ENCODE measurements at regions not wholly inside any gene's neighbourhood (a gene's known extent, or its start where the extent isn't known, plus 50 kb on each side); places are given as distances from the start of the nearest gene placed in this dataset.

GRCh38 chr14:83255727-83256090, 1722.1 kb upstream of the SEL1L start:
- Mint-ChIP-seq H3K36me3 (ENCODE audit: low read depth) (no peaks in the 10 kb centered on the region), H3K27ac (no peak overlapping the region), H3K9me3 (peaks cover 8% of the 10 kb centered on the region), H3K4me1 (ENCODE audit: low read depth) (no peaks in the 10 kb centered on the region), H3K4me3 (no peak overlapping the region), H3K27me3 (no peaks in the 10 kb centered on the region)
- TF ChIP-seq, protein P1, sequence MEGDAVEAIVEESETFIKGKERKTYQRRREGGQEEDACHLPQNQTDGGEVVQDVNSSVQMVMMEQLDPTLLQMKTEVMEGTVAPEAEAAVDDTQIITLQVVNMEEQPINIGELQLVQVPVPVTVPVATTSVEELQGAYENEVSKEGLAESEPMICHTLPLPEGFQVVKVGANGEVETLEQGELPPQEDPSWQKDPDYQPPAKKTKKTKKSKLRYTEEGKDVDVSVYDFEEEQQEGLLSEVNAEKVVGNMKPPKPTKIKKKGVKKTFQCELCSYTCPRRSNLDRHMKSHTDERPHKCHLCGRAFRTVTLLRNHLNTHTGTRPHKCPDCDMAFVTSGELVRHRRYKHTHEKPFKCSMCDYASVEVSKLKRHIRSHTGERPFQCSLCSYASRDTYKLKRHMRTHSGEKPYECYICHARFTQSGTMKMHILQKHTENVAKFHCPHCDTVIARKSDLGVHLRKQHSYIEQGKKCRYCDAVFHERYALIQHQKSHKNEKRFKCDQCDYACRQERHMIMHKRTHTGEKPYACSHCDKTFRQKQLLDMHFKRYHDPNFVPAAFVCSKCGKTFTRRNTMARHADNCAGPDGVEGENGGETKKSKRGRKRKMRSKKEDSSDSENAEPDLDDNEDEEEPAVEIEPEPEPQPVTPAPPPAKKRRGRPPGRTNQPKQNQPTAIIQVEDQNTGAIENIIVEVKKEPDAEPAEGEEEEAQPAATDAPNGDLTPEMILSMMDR (IDR thresholded peaks at IDR 0.05), result no peak
- Histone ChIP-seq H3K9me3 (ENCODE audit: control insufficient read depth in 1 of 2, insufficient read depth in 1 of 2, low read length in 2 of 2) (peaks cover 0 to 4% of the 10 kb centered on the region in 2 experiments), H3K4me3 (ENCODE audit: low read length) (no peak overlapping the region), H3K27ac (ENCODE audit: low read depth in 1 of 2, low read length in 2 of 2) (no peak overlapping the region), H3K27me3 (ENCODE audit: control insufficient read depth in 1 of 2, insufficient read depth in 2 of 2, low read length in 2 of 2) (no peaks in the 10 kb centered on the region), H3K4me1 (ENCODE audit: insufficient read depth, low read length) (no peaks in the 10 kb centered on the region), H3K36me3 (ENCODE audit: insufficient read depth, low read length) (no peaks in the 10 kb centered on the region)
- CTCF ChIA-PET, result no interaction called here
- intact Hi-C loops (cut with DNase I, micrococcal nuclease), result no loop called here
- DNase-seq (no peak), ATAC-seq (ENCODE audit: poor library complexity) (no peak)
- POLR2A ChIA-PET, result no interaction called here

DNA sequence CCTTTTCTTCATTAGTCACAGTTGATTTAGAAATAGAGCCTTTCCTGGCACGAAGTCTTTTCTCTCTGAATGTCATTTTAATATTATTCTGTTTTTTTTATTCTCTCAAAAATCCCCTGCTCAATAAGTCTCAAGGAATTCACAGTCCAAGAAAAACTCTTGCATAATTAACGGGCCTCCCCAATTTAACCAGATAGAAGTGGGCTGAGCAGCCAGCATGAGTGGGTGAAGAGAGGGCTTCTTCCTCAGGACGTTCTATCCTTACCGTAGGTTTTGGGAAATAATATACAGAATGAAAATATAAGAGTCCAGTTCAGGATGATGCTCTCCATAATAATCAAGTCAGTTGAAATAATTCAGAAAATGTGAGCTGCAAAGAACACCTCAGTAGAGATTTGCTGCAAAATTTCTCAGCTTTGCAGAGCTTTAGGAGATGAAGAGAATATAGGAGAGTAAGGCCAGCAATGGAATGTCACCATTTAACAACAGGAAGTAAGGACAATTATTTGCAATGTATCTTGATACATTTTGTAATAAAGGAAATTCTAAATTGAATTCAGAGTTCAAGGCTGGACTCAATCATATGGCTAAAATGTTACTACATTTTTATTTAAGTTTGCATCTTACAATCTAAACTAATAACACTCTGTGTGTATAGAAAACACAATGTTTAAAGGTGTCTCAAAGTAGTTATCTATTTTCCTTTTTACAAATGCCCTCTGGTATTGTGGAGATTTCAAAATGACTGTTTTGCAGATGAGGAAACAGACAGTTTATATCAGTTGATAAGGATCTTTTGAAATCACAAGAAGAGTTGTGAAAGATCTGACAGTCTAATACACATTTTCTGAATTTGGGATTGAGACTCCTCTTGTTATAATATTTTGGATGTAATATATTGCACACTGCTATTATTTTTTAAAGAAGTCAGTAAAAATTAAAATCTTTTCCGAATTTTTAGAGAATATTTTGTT, 1724.1 kb upstream of the SEL1L start:
- peaks cover 11% of the 10 kb centered on the region for H3K9me3 Mint-ChIP-seq
- no peak overlapping the region for H3K4me3 ChIP-seq (ENCODE audit: low read length)
- no peaks in the 10 kb centered on the region for H3K27me3 ChIP-seq (ENCODE audit: control insufficient read depth in 1 of 2, insufficient read depth in 2 of 2, low read length in 2 of 2)
- TF ChIP-seq, protein P1 (IDR thresholded peaks at IDR 0.05), result no peak
- no peak overlapping the region for H3K27ac Mint-ChIP-seq
- ATAC-seq (ENCODE audit: poor library complexity), result no peak
- H3K4me1 ChIP-seq (ENCODE audit: insufficient read depth, low read length), result no peaks in the 10 kb centered on the region
- ChIA-PET POLR2A (no interaction called here), CTCF (no interaction called here)
- DNase-seq, result no peak
- no peak overlapping the region for H3K27ac ChIP-seq (ENCODE audit: low read depth in 1 of 2, low read length in 2 of 2)
- no peak overlapping the region for H3K4me3 Mint-ChIP-seq
- H3K4me1 Mint-ChIP-seq (ENCODE audit: low read depth), result no peaks in the 10 kb centered on the region
- H3K9me3 ChIP-seq (ENCODE audit: control insufficient read depth in 1 of 2, insufficient read depth in 1 of 2, low read length in 2 of 2), result peaks cover 0 to 4% of the 10 kb centered on the region in 2 experiments
- intact Hi-C loops (cut with DNase I, micrococcal nuclease), result no loop called here
- H3K36me3 ChIP-seq (ENCODE audit: insufficient read depth, low read length), result no peaks in the 10 kb centered on the region
- H3K27me3 Mint-ChIP-seq, result no peaks in the 10 kb centered on the region
- no peaks in the 10 kb centered on the region for H3K36me3 Mint-ChIP-seq (ENCODE audit: low read depth)

- Mint-ChIP-seq H3K27ac (no peak overlapping the region), H3K4me3 (no peak overlapping the region), H3K4me1 (ENCODE audit: low read depth) (no peaks in the 10 kb centered on the region), H3K9me3 (peaks cover 10% of the 10 kb centered on the region), H3K36me3 (ENCODE audit: low read depth) (no peaks in the 10 kb centered on the region), H3K27me3 (no peaks in the 10 kb centered on the region)
- POLR2A ChIA-PET, result no interaction called here
- DNase-seq, result peak in 2 of 14 experiments; percentile 14 to 17
- CTCF ChIA-PET, result no interaction called here
- intact Hi-C loops (cut with DNase I, micrococcal nuclease), result no loop called here
- no peaks in the 10 kb centered on the region for H3K4me1 ChIP-seq (ENCODE audit: insufficient read depth, low read length)
- no peak for ATAC-seq (ENCODE audit: poor library complexity)
- no peak overlapping the region for H3K4me3 ChIP-seq (ENCODE audit: low read length)
- no peak overlapping the region for H3K27ac ChIP-seq (ENCODE audit: low read depth in 1 of 2, low read length in 2 of 2)
- no peaks in the 10 kb centered on the region for H3K36me3 ChIP-seq (ENCODE audit: insufficient read depth, low read length)
- no peaks in the 10 kb centered on the region for H3K27me3 ChIP-seq (ENCODE audit: control insufficient read depth in 1 of 2, insufficient read depth in 2 of 2, low read length in 2 of 2)
- TF ChIP-seq, protein P1 (IDR thresholded peaks at IDR 0.05), result no peak
- peaks cover 0 to 9% of the 10 kb centered on the region in 2 experiments for H3K9me3 ChIP-seq (ENCODE audit: control insufficient read depth in 1 of 2, insufficient read depth in 1 of 2, low read length in 2 of 2)
Observed at GRCh38 chr14:83260751-83261150, 1727.1 kb upstream of the SEL1L start.

Measured in CD4-positive, alpha-beta T cell (primary cell).